GM12878 (cell line): ENCODE measurements at regions not wholly inside any gene's neighbourhood (a gene's known extent, or its start where the extent isn't known, plus 50 kb on each side); places are given as distances from the start of the nearest gene placed in this dataset.

ENCODE experiments used
- ATAC-seq: fragments of 200-7000 bp; cut with Tn5 transposase; 3 replicates; pipeline ENCODE4 v1.9.1; 2020; ENCODE audit warnings: mild to moderate bottlenecking, moderate library complexity
- BruUV-seq: library from RNA; stranded (reverse); fragments of 400-500 nt; replicated peaks from 2 replicates; lab custom pipeline; 2021; lab: Mats Ljungman, UMichigan
- CTCF ChIA-PET: fragments of 300-600 bp; sonication (Branson Sonifier 250); formaldehyde crosslinking; extraction: SDS; loops from one replicate; lab custom pipeline; 2021; ENCODE audit warnings: inconsistent platforms; lab: Yijun Ruan, JAX
- POLR2A ChIA-PET: fragments of 350-600 bp; formaldehyde crosslinking; extraction: SDS; loops from one replicate; lab custom pipeline; 2021; ENCODE audit warnings: inconsistent platforms; lab: Charles Lee
- RAD21 ChIA-PET: fragments of 300-600 bp; sonication (Branson Sonifier 250); formaldehyde crosslinking; loops from one replicate; lab custom pipeline; 2023; ENCODE audit warnings: antibody characterized with exemption; ENCODE audit not compliant: unreplicated experiment; lab: Charles Lee
- SMC1A ChIA-PET: fragments of 300-600 bp; sonication (Branson Sonifier 250); formaldehyde crosslinking; loops from one replicate; lab custom pipeline; 2023; ENCODE audit not compliant: unreplicated experiment, uncharacterized antibody; lab: Charles Lee
- DNase-seq: peaks from one replicate; pipeline ENCODE4 v3.0.0-alpha.2; 2011; ENCODE audit warnings: low read depth, low spot score
- FAIRE-seq: peaks from 3 replicates; lab custom pipeline; 2011; peaks lifted over from hg19 to GRCh38; lab: Jason Lieb, UNC
- H2AFZ ChIP-seq: 2 replicates; pipeline ENCODE4 v1.6.0; 2011; ENCODE audit warnings: low read depth, low read length, control low read depth; ENCODE audit not compliant: control insufficient read depth
- H3K27ac ChIP-seq: 2 replicates; pipeline ENCODE4 v1.5.1; 2011; ENCODE audit warnings: control low read depth; ENCODE audit not compliant: control insufficient read depth, insufficient read depth
- H3K27me3 ChIP-seq, 2 experiments: replicated peaks in 1 of 2; 2 replicates each; pipeline versions ENCODE4 v1.6.0 to v1.6.1; 2011; ENCODE audit warnings: low read length in 1 of 2; ENCODE audit not compliant: control insufficient read depth in 2 of 2, insufficient read depth in 2 of 2
- H3K36me3 ChIP-seq, 2 experiments: 2 replicates each; pipeline ENCODE4 v1.5.1; 2011; ENCODE audit warnings: low read length in 1 of 2; ENCODE audit not compliant: control insufficient read depth in 2 of 2, insufficient read depth in 2 of 2
- H3K4me1 ChIP-seq: 2 replicates; pipeline ENCODE4 v1.6.1; 2011; ENCODE audit warnings: mild to moderate bottlenecking, low read length, moderate library complexity, mixed read lengths; ENCODE audit not compliant: control insufficient read depth, insufficient read depth
- H3K4me2 ChIP-seq: 2 replicates; pipeline ENCODE4 v1.6.0; 2011; ENCODE audit warnings: control low read depth; ENCODE audit not compliant: control insufficient read depth, insufficient read depth
- H3K4me3 ChIP-seq: fragments of 200-600 bp; sonication (generic); 2 replicates; pipeline ENCODE4 v1.5.1; 2016
- H3K79me2 ChIP-seq: 2 replicates; pipeline ENCODE4 v1.6.0; 2011; ENCODE audit warnings: low read length; ENCODE audit not compliant: control insufficient read depth, insufficient read depth
- H3K9ac ChIP-seq: 2 replicates; pipeline ENCODE4 v1.8.0; 2011; ENCODE audit warnings: low read length, control low read depth, mixed read lengths; ENCODE audit not compliant: control insufficient read depth, insufficient read depth
- H3K9me3 ChIP-seq: replicated peaks from 3 replicates; pipeline ENCODE4 v1.5.1; 2011; ENCODE audit warnings: mild to moderate bottlenecking, low read length; ENCODE audit not compliant: control insufficient read depth, insufficient read depth
- H4K20me1 ChIP-seq: 2 replicates; pipeline ENCODE4 v1.6.0; 2011; ENCODE audit not compliant: control insufficient read depth, insufficient read depth
- BCL11A ChIP-seq: IDR thresholded peaks from 2 replicates; pipeline ENCODE4 v1.6.1; 2011; ENCODE audit warnings: low read depth, low read length
- CREB1 ChIP-seq: IDR thresholded peaks from 2 replicates; pipeline ENCODE4 v1.6.1; 2012; ENCODE audit warnings: low read depth, mild to moderate bottlenecking, inconsistent platforms
- ETV6 ChIP-seq, 2 experiments: fragments of 450-650 bp in 1 of 2; IDR thresholded peaks in 1 of 2; conservative IDR thresholded peaks in 1 of 2; 2 replicates each; pipeline ENCODE4 v1.6.1; 2014; ENCODE audit warnings: antibody characterized with exemption in 1 of 2, borderline replicate concordance in 1 of 2, low read depth in 1 of 2, mild to moderate bottlenecking in 1 of 2, moderate library complexity in 1 of 2
- FOS ChIP-seq: IDR thresholded peaks from 3 replicates; pipeline ENCODE4 v1.6.1; 2011; ENCODE audit warnings: borderline replicate concordance; ENCODE audit not compliant: insufficient read length; ENCODE audit errors: extremely low read depth
- GABPA ChIP-seq: IDR thresholded peaks from 2 replicates; pipeline ENCODE4 v1.6.1; 2014; ENCODE audit warnings: antibody characterized with exemption, low read depth, mild to moderate bottlenecking, inconsistent platforms
- IRF3 ChIP-seq: fragments of 450-650 bp; IDR thresholded peaks from 2 replicates; pipeline ENCODE4 v1.6.1; 2014; ENCODE audit warnings: mild to moderate bottlenecking
- NFIC ChIP-seq: IDR thresholded peaks from 2 replicates; pipeline ENCODE4 v1.6.1; 2012; ENCODE audit warnings: low read depth, mild to moderate bottlenecking, inconsistent platforms, low read length, moderate library complexity
- PKNOX1 ChIP-seq: fragments of 450-650 bp; IDR thresholded peaks from 2 replicates; pipeline ENCODE4 v1.6.1; 2016; ENCODE audit warnings: mild to moderate bottlenecking
- POLR2A ChIP-seq: IDR thresholded peaks from 2 replicates; pipeline ENCODE4 v1.6.1; 2011; ENCODE audit warnings: low read depth, mild to moderate bottlenecking, low read length
- RB1 ChIP-seq: fragments of 450-650 bp; formaldehyde crosslinking; IDR thresholded peaks from 2 replicates; pipeline ENCODE4 v1.6.1; 2017; ENCODE audit warnings: mild to moderate bottlenecking, borderline replicate concordance
- SMAD1 ChIP-seq: fragments of 450-650 bp; IDR thresholded peaks from 2 replicates; pipeline ENCODE4 v1.6.1; 2018; ENCODE audit warnings: mild to moderate bottlenecking, low read depth; ENCODE audit not compliant: partially characterized antibody
- SREBF2 ChIP-seq: IDR thresholded peaks from 2 replicates; pipeline ENCODE4 v1.6.1; 2012; ENCODE audit warnings: mild to moderate bottlenecking, low read length
- SUPT20H ChIP-seq: IDR thresholded peaks from 2 replicates; pipeline ENCODE4 v1.6.1; 2011; ENCODE audit warnings: low read depth, mild to moderate bottlenecking, low read length, moderate library complexity, borderline replicate concordance; ENCODE audit not compliant: control insufficient read depth
- TCF12 ChIP-seq: IDR thresholded peaks from 2 replicates; pipeline ENCODE4 v1.6.1; 2011; ENCODE audit warnings: low read depth, mild to moderate bottlenecking, low read length
- ZBTB33 ChIP-seq: fragments of 450-650 bp; IDR thresholded peaks from 2 replicates; pipeline ENCODE4 v1.6.1; 2017; ENCODE audit warnings: mild to moderate bottlenecking
- ZNF24 ChIP-seq: fragments of 450-650 bp; IDR thresholded peaks from 2 replicates; pipeline ENCODE4 v1.6.1; 2017; ENCODE audit warnings: antibody characterized with exemption, mild to moderate bottlenecking
- WGBS: methylation state at CpG from one replicate; pipeline ENCODE4 v1.1.6; 2016; ENCODE audit warnings: low lambda C conversion rate; ENCODE audit not compliant: insufficient replicate concordance, insufficient coverage; ENCODE audit errors: missing lambda C conversion rate; 5-methylcytosine and 5-hydroxymethylcytosine counted together
- in situ Hi-C: fragments of 300-500 bp; cut with MboI; formaldehyde crosslinking; loops from 9 replicates; pipeline ENCODE4 v1.14.3; 2018; ENCODE audit warnings: mixed read lengths
- intact Hi-C: fragments of 100-400 bp; cut with micrococcal nuclease; formaldehyde crosslinking; loops from one replicate; pipeline ENCODE4 v1.14.2; 2022; ENCODE audit not compliant: unreplicated experiment

GRCh38 chr16:77549876-77550275 lies 115.0 kb upstream of the ADAMTS18 start:
- Histone ChIP-seq H3K4me1 (no peaks in the 10 kb centered on the region), H3K4me3 (no peak overlapping the region), H3K27ac (no peak overlapping the region), H2AFZ (no peak overlapping the region), H3K9me3 (no peaks in the 10 kb centered on the region), H3K27me3 (no peaks in the 10 kb centered on the region), H3K36me3 (no peaks in the 10 kb centered on the region), H4K20me1 (no peaks in the 10 kb centered on the region), H3K79me2 (no peaks in the 10 kb centered on the region), H3K9ac (no peak overlapping the region), H3K4me2 (no peak overlapping the region)
- TF ChIP-seq PKNOX1 (no peak), SMAD1 (no peak), ETV6 (conservative IDR thresholded peaks at IDR 0.05 in 1 of 2, IDR thresholded peaks at IDR 0.05 in 1 of 2; ENCODE audit: borderline replicate concordance in 1 of 2, low read depth in 1 of 2) (no peak), SUPT20H (no peak), FOS (no peak), BCL11A (no peak)
- DNase-seq (no peak), FAIRE-seq (no peak), ATAC-seq (no peak)
- ChIA-PET CTCF (no interaction called here), RAD21 (no interaction called here), SMC1A (no interaction called here), POLR2A (no interaction called here)
- no TSS peak for BruUV-seq
- intact Hi-C loops, result no loop called here
- in situ Hi-C loops, result no loop called here
- WGBS, result 31% methylated on average over 7 of the region's 7 CpGs

GRCh38 chr16:77551357-77551756 lies 116.5 kb upstream of the ADAMTS18 start:
- ChIA-PET RAD21 (no interaction called here), SMC1A (no interaction called here), CTCF (no interaction called here), POLR2A (no interaction called here)
- FAIRE-seq (no peak), DNase-seq (no peak), ATAC-seq (no peak)
- H3K4me2 ChIP-seq, result no peak overlapping the region
- H3K4me3 ChIP-seq, result no peak overlapping the region
- no peak overlapping the region for H2AFZ ChIP-seq
- intact Hi-C loops, result no loop called here
- H3K9me3 ChIP-seq, result no peaks in the 10 kb centered on the region
- no peaks in the 10 kb centered on the region for H3K27me3 ChIP-seq
- in situ Hi-C loops, result no loop called here
- no peak overlapping the region for H3K9ac ChIP-seq
- no peaks in the 10 kb centered on the region for H4K20me1 ChIP-seq
- no peak overlapping the region for H3K27ac ChIP-seq
- no peaks in the 10 kb centered on the region for H3K4me1 ChIP-seq
- H3K36me3 ChIP-seq, result no peaks in the 10 kb centered on the region
- no peaks in the 10 kb centered on the region for H3K79me2 ChIP-seq
- no TSS peak for BruUV-seq
- WGBS, result 17% methylated on average over 2 of the region's 2 CpGs
- TF ChIP-seq ZBTB33 (no peak), RB1 (no peak), SREBF2 (no peak), CREB1 (no peak), GABPA (no peak), ZNF24 (no peak), POLR2A (no peak), IRF3 (no peak), TCF12 (no peak), NFIC (no peak)
